ENCODE measurements at regions not wholly inside any gene's neighbourhood (a gene's known extent, or its start where the extent isn't known, plus 50 kb on each side); places are given as distances from the start of the nearest gene placed in this dataset.

- TF ChIP-seq CTCF (IDR thresholded peaks at IDR 0.05; ENCODE audit: extremely low read depth in 1 of 2, insufficient read depth in 1 of 2, low read depth in 1 of 2, low read length in 2 of 2) (no peak), POLR2AphosphoS5 (IDR thresholded peaks at IDR 0.05; ENCODE audit: insufficient read depth, low read depth, low read length) (no peak)
Measured at GRCh38 chr3:197404754-197405153, 106.3 kb upstream of the DLG1 start.

All from endothelial cell of umbilical vein (primary cell).